Transverse colon (tissue), 4 donors: ENCODE measurements at regions not wholly inside any gene's neighbourhood (a gene's known extent, or its start where the extent isn't known, plus 50 kb on each side); places are given as distances from the start of the nearest gene placed in this dataset.

Experiments
- POLR2A ChIP-seq: fragments of 450-650 bp; IDR thresholded peaks from one replicate; pipeline ENCODE4 v1.6.1; 2016; ENCODE audit warnings: antibody characterized with exemption, mild to moderate bottlenecking, moderate library complexity
- POLR2AphosphoS5 ChIP-seq, 3 donors: sonication (generic); formaldehyde crosslinking; IDR thresholded peaks; one replicate each; pipeline ENCODE4 v1.6.1; 2016; ENCODE audit warnings: antibody characterized with exemption in 3 of 3
- TF ChIP-seq, protein P1 (sequence below), 5 experiments: fragments of 200-600 bp in 3 of 5; fragments of 450-650 bp in 2 of 5; sonication (generic) in 3 of 5; IDR thresholded peaks; 1 replicate in 2 of 5; 2 replicates in 3 of 5; pipeline ENCODE4 v1.5.1; 2016 to 2017; ENCODE audit warnings: antibody characterized with exemption in 5 of 5, inconsistent platforms in 3 of 5, mild to moderate bottlenecking in 2 of 5, moderate library complexity in 1 of 5

DNA sequence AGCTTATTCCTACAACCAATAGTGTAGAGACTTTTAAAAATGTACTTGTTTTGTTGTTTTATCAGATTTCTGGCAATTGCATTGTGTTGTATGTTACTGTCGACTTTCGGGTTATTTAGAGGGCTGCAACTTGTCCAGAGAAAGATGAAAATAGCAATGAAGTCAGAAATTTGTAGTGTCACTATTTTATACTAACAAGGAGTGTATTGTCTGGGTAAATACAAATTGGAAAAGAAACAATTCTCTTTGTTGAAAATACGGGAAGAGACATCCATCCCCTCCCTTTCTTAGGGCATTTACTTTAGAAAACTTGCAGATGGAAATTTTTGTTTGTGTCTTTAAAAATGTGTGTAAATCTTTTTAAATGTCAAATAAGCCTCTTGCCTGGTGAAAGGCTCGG is 792.0 kb downstream of the PCDH18 start:
- TF ChIP-seq, protein P1, sequence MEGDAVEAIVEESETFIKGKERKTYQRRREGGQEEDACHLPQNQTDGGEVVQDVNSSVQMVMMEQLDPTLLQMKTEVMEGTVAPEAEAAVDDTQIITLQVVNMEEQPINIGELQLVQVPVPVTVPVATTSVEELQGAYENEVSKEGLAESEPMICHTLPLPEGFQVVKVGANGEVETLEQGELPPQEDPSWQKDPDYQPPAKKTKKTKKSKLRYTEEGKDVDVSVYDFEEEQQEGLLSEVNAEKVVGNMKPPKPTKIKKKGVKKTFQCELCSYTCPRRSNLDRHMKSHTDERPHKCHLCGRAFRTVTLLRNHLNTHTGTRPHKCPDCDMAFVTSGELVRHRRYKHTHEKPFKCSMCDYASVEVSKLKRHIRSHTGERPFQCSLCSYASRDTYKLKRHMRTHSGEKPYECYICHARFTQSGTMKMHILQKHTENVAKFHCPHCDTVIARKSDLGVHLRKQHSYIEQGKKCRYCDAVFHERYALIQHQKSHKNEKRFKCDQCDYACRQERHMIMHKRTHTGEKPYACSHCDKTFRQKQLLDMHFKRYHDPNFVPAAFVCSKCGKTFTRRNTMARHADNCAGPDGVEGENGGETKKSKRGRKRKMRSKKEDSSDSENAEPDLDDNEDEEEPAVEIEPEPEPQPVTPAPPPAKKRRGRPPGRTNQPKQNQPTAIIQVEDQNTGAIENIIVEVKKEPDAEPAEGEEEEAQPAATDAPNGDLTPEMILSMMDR (IDR thresholded peaks at IDR 0.05), result no peak
- TF ChIP-seq POLR2A (no peak), POLR2AphosphoS5 (IDR thresholded peaks at IDR 0.05) (no peak)
